ENCODE measurements at regions not wholly inside any gene's neighbourhood (a gene's known extent, or its start where the extent isn't known, plus 50 kb on each side); places are given as distances from the start of the nearest gene placed in this dataset.
A peak's percentile ranks its signal among the peaks of the same experiment; 100 is the strongest.
"Not testable (repeated sequence)": the region's sequence is repeated elsewhere in the genome, so short reads cannot be mapped to it uniquely, and the experiment has no call there.

GRCh38 chr11:87894961-87895360 lies 280.3 kb downstream of the RAB38 start:
- no peak overlapping the region for H3K4me3 ChIP-seq (replicated peaks; ENCODE audit: low read depth, low read length)
- TF ChIP-seq CTCF (IDR thresholded peaks at IDR 0.05; ENCODE audit: low read depth, low read length, missing control alignments), result no peak
- DNase-seq (ENCODE audit: extremely low read depth, low read depth), result no peak

- no peak for TF ChIP-seq CTCF (IDR thresholded peaks at IDR 0.05; ENCODE audit: low read depth, low read length, missing control alignments)
- no peak for DNase-seq (ENCODE audit: extremely low read depth, low read depth)
- H3K4me3 ChIP-seq (replicated peaks; ENCODE audit: low read depth, low read length), result no peak overlapping the region
These were observed 283.0 kb downstream of the RAB38 start for GRCh38 chr11:87892291-87892690.

GRCh38 chr11:87889126-87889525 lies 286.1 kb downstream of the RAB38 start:
- H3K4me3 ChIP-seq (replicated peaks; ENCODE audit: low read depth, low read length), result no peak overlapping the region
- TF ChIP-seq CTCF (IDR thresholded peaks at IDR 0.05; ENCODE audit: low read depth, low read length, missing control alignments), result no peak
- no peak for DNase-seq (ENCODE audit: extremely low read depth, low read depth)

GRCh38 chr11:87885084-87885483 lies 290.2 kb downstream of the RAB38 start:
- not testable (repeated sequence) for H3K4me3 ChIP-seq (replicated peaks; ENCODE audit: low read depth, low read length); DNase-seq (ENCODE audit: extremely low read depth, low read depth)

- H3K4me3 ChIP-seq (replicated peaks; ENCODE audit: low read depth, low read length), result no peak overlapping the region
- DNase-seq (ENCODE audit: extremely low read depth, low read depth), result peak; percentile 41
- no peak for TF ChIP-seq CTCF (IDR thresholded peaks at IDR 0.05; ENCODE audit: low read depth, low read length, missing control alignments)
These were observed 296.1 kb downstream of the RAB38 start for GRCh38 chr11:87879118-87879517.

GRCh38 chr11:87878373-87878825 lies 296.8 kb downstream of the RAB38 start:
- H3K4me3 ChIP-seq (replicated peaks; ENCODE audit: low read depth, low read length), result no peak overlapping the region
- TF ChIP-seq CTCF (IDR thresholded peaks at IDR 0.05; ENCODE audit: low read depth, low read length, missing control alignments), result peak; percentile 48
- peak; percentile 33 for DNase-seq (ENCODE audit: extremely low read depth, low read depth)

GRCh38 chr11:87871056-87871455 lies 304.2 kb downstream of the RAB38 start:
- TF ChIP-seq CTCF (IDR thresholded peaks at IDR 0.05; ENCODE audit: low read depth, low read length, missing control alignments), result no peak
- no peak for DNase-seq (ENCODE audit: extremely low read depth, low read depth)
- H3K4me3 ChIP-seq (replicated peaks; ENCODE audit: low read depth, low read length), result no peak overlapping the region
